DND-41 (cell line): ENCODE measurements at regions not wholly inside any gene's neighbourhood (a gene's known extent, or its start where the extent isn't known, plus 50 kb on each side); places are given as distances from the start of the nearest gene placed in this dataset.

ENCODE experiments used
- ATAC-seq: fragments of 200-7000 bp; cut with Tn5 transposase; 3 replicates; pipeline ENCODE4 v1.9.1; 2021; ENCODE audit warnings: low read depth; ENCODE audit not compliant: insufficient read depth
- DNase-seq: peaks from one replicate; pipeline ENCODE4 v3.0.0-alpha.2; 2020
- H2AFZ ChIP-seq: 2 replicates; pipeline ENCODE4 v1.6.0; 2012; ENCODE audit warnings: low read depth, low read length
- H3K27ac ChIP-seq: 2 replicates; pipeline ENCODE4 v1.5.1; 2012; ENCODE audit warnings: low read length, inconsistent platforms
- H3K27me3 ChIP-seq: fragments of 200-600 bp; sonication (generic); 2 replicates; pipeline ENCODE4 v1.6.0; 2012; ENCODE audit warnings: low read length, mild to moderate bottlenecking, inconsistent platforms; ENCODE audit not compliant: insufficient read depth, poor library complexity
- H3K36me3 ChIP-seq: 2 replicates; pipeline ENCODE4 v1.5.1; 2012; ENCODE audit warnings: low read length, inconsistent platforms; ENCODE audit not compliant: insufficient read depth
- H3K4me1 ChIP-seq: 2 replicates; pipeline ENCODE4 v1.5.1; 2012; ENCODE audit warnings: mild to moderate bottlenecking, low read length; ENCODE audit not compliant: insufficient read depth
- H3K4me2 ChIP-seq: 2 replicates; pipeline ENCODE4 v1.6.0; 2012; ENCODE audit warnings: mild to moderate bottlenecking, moderate library complexity, low read length, inconsistent platforms; ENCODE audit not compliant: insufficient read depth
- H3K4me3 ChIP-seq, 2 experiments: fragments of 200-600 bp in 1 of 2; shearing (Covaris generic) in 1 of 2; 2 replicates each; pipeline ENCODE4 v1.5.1; 2012 to 2016; ENCODE audit warnings: inconsistent platforms in 2 of 2, low read length in 2 of 2, mild to moderate bottlenecking in 2 of 2, low read depth in 1 of 2, moderate library complexity in 1 of 2
- H3K79me2 ChIP-seq: 2 replicates; pipeline ENCODE4 v1.6.0; 2012; ENCODE audit warnings: low read length, inconsistent platforms; ENCODE audit not compliant: insufficient read depth
- H3K9ac ChIP-seq: 2 replicates; pipeline ENCODE4 v1.6.0; 2012; ENCODE audit warnings: low read depth, mild to moderate bottlenecking, inconsistent platforms, low read length, moderate library complexity
- H3K9me3 ChIP-seq: 2 replicates; pipeline ENCODE4 v1.5.1; 2012; ENCODE audit warnings: low read length, moderate library complexity, mild to moderate bottlenecking, inconsistent platforms; ENCODE audit not compliant: insufficient read depth, severe bottlenecking
- H4K20me1 ChIP-seq: 2 replicates; pipeline ENCODE4 v1.6.0; 2012; ENCODE audit warnings: low read length; ENCODE audit not compliant: insufficient read depth
- EZH2 ChIP-seq: IDR thresholded peaks from 3 replicates; pipeline ENCODE4 v1.6.1; 2012; ENCODE audit warnings: borderline replicate concordance, low read depth, mild to moderate bottlenecking, moderate library complexity, low read length, inconsistent platforms; ENCODE audit not compliant: severe bottlenecking
- TF ChIP-seq, protein P1 (sequence below): IDR thresholded peaks from 2 replicates; pipeline ENCODE4 v1.5.1; 2012; ENCODE audit warnings: borderline replicate concordance, low read length, moderate library complexity, mild to moderate bottlenecking; ENCODE audit not compliant: poor library complexity, severe bottlenecking; ENCODE audit errors: extremely low read depth

DNA sequence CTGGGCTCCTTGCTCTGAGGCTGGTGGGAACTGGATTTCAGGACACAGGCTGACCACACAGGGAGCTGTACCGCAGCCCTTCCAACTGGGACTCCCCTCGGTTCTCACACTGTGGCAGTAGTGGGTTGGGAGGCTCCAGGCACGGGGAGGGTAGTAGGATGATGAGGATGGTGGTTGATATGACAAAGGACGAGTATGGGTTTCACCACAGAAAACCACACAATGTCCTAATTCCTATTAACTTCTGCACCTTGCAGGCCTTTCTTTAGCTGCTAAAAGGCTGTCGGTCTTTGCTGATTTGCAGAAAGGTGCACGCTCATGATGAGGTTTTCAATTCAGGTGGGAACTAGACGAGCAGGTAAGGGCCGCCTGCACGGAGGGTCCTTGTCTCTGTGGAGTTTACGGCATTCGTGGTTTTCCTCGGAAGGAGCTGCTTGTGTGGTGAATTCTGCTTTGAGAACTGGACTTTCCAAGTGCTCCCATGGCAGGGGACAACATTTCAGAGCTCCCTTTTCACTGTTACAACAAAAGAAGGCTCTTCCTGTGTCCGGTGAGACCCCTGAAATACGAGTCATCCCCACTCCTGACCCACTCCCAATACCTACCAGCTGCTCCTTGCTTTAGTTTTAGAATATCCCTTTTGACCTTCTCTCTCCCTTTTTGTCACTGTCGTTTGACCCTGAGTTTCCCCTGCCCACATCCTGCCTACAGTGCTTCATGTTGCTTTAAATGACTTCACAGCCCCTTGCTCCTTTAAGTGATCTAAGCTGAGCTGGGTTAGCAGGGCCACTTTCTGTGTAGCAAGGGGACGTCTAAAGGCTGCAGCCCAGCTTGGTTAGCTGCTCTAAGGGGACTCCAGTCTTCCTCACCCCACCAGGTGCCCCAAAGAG lies 125.1 kb downstream of the MRPS6 start:
- Histone ChIP-seq H3K79me2 (no peaks in the 10 kb centered on the region), H3K9ac (no peak overlapping the region), H3K9me3 (no peaks in the 10 kb centered on the region), H3K27ac (peak overlapping the region; percentile 46), H3K4me1 (peaks cover 12% of the 10 kb centered on the region), H3K36me3 (no peaks in the 10 kb centered on the region), H4K20me1 (no peaks in the 10 kb centered on the region), H3K4me2 (no peak overlapping the region), H3K4me3 (no peak overlapping the region), H2AFZ (no peak overlapping the region), H3K27me3 (no peaks in the 10 kb centered on the region)
- ATAC-seq (peak; percentile 90), DNase-seq (peak; percentile 60)
- no peak for TF ChIP-seq EZH2
- TF ChIP-seq, protein P1, sequence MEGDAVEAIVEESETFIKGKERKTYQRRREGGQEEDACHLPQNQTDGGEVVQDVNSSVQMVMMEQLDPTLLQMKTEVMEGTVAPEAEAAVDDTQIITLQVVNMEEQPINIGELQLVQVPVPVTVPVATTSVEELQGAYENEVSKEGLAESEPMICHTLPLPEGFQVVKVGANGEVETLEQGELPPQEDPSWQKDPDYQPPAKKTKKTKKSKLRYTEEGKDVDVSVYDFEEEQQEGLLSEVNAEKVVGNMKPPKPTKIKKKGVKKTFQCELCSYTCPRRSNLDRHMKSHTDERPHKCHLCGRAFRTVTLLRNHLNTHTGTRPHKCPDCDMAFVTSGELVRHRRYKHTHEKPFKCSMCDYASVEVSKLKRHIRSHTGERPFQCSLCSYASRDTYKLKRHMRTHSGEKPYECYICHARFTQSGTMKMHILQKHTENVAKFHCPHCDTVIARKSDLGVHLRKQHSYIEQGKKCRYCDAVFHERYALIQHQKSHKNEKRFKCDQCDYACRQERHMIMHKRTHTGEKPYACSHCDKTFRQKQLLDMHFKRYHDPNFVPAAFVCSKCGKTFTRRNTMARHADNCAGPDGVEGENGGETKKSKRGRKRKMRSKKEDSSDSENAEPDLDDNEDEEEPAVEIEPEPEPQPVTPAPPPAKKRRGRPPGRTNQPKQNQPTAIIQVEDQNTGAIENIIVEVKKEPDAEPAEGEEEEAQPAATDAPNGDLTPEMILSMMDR = no peak

DNA sequence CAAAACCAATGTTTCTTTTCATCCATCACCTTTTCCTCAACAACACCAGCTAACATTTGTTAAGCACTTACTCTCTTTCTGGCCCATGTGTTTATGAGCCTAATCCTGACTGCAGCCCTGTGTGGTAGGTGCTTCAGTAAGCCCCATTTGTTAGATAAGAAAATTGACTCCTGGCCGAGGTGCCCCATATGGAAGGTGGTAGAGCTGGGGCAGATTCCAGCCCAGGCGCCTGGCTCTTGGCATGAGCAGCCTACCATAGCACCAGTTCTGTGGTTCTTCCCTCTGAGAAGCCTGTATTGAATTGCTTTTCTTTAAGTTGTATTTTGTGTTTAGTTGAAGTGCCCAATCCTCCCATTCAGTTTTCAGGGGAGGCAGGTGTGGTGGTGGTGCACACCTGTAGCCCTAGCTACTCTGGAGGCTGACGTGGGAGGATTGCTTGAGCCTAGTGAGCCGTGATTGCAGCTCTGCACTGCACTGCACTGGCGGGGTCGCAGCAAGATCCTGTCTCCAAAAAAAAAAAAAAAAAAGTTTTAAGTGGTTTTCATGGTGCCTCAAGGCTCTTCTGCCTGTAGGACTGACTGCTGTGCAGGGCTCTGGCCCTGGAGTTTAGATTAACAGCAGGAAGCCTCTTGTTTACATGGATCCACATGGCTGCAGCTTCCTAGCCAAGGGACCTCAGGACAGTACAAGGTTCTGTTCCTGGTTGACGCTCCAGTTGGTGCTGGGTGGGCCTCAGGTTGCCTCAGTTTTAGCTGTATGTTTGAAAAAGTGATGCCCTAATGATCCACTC lies 125.9 kb downstream of the MRPS6 start:
- H3K4me2 ChIP-seq = no peak overlapping the region
- H3K9me3 ChIP-seq = no peaks in the 10 kb centered on the region
- no peaks in the 10 kb centered on the region for H3K79me2 ChIP-seq
- no peak overlapping the region for H3K9ac ChIP-seq
- no peak overlapping the region for H2AFZ ChIP-seq
- DNase-seq = no peak
- H3K4me1 ChIP-seq = peaks cover 12% of the 10 kb centered on the region
- H3K27me3 ChIP-seq = no peaks in the 10 kb centered on the region
- H4K20me1 ChIP-seq = no peaks in the 10 kb centered on the region
- no peak overlapping the region for H3K4me3 ChIP-seq
- peak; percentile 37 for ATAC-seq
- no peak for TF ChIP-seq EZH2
- TF ChIP-seq, protein P1 = no peak
- peak overlapping the region; percentile 46 for H3K27ac ChIP-seq
- no peaks in the 10 kb centered on the region for H3K36me3 ChIP-seq

DNA sequence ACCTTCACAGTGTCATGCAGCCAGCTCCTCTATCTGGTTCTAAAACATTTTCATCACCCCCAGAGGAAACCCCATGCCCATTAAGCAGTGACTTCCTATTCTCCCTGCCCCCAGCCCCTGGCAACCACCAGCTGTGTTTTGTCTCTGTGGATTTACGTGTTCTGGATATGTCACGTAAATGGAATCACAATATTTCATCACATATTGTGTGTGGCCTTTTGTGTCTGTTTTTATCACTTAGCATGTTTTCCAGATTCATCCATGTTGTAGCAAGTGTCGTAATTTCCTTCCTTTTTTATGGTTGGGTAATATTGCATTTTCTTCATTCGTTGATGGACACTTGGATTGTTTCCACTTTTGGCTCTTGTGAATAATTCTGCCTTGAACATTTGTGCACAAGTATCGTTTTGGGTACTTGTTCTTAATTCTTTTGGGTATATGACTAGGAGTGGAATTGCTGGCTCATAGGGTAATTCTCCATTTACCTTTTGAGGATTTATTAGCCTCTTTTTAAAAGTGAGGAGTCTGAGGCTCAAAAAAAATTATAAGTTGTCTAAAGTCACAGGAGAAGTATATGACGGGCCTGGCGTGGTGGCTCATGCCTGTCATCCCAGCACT lies 127.0 kb downstream of the MRPS6 start:
- Histone ChIP-seq H2AFZ (no peak overlapping the region), H3K79me2 (no peaks in the 10 kb centered on the region), H4K20me1 (no peaks in the 10 kb centered on the region), H3K27ac (no peak overlapping the region), H3K4me3 (no peak overlapping the region), H3K36me3 (no peaks in the 10 kb centered on the region), H3K9ac (no peak overlapping the region), H3K4me2 (no peak overlapping the region), H3K9me3 (no peaks in the 10 kb centered on the region), H3K4me1 (peaks cover 12% of the 10 kb centered on the region), H3K27me3 (no peaks in the 10 kb centered on the region)
- ATAC-seq (no peak), DNase-seq (no peak)
- TF ChIP-seq, protein P1 = no peak
- no peak for TF ChIP-seq EZH2
